ENCODE measurements at regions not wholly inside any gene's neighbourhood (a gene's known extent, or its start where the extent isn't known, plus 50 kb on each side); places are given as distances from the start of the nearest gene placed in this dataset.

- no peaks in the 10 kb centered on the region for H3K27me3 ChIP-seq (ENCODE audit: insufficient read depth, low read length)
- peaks cover 3% of the 10 kb centered on the region for H3K4me1 ChIP-seq (ENCODE audit: insufficient read depth, low read length)
- no peak overlapping the region for H3K4me3 ChIP-seq (ENCODE audit: low read length)
- H3K9me3 ChIP-seq (ENCODE audit: insufficient read depth, low read depth, low read length) = no peaks in the 10 kb centered on the region
- H3K9ac ChIP-seq (ENCODE audit: low read depth, low read length) = no peak overlapping the region
- no peaks in the 10 kb centered on the region for H3K36me3 ChIP-seq (ENCODE audit: insufficient read depth, low read depth, low read length)
- no peak overlapping the region for H3K27ac ChIP-seq (ENCODE audit: low read length)
Measured at GRCh38 chr6:82088978-82089771, 158.4 kb downstream of the IBTK start.

- H3K9me3 ChIP-seq (ENCODE audit: insufficient read depth, low read depth, low read length) = no peaks in the 10 kb centered on the region
- H3K36me3 ChIP-seq (ENCODE audit: insufficient read depth, low read depth, low read length) = no peaks in the 10 kb centered on the region
- H3K27me3 ChIP-seq (ENCODE audit: insufficient read depth, low read length) = no peaks in the 10 kb centered on the region
- H3K9ac ChIP-seq (ENCODE audit: low read depth, low read length) = no peak overlapping the region
- H3K4me1 ChIP-seq (ENCODE audit: insufficient read depth, low read length) = peaks cover 4% of the 10 kb centered on the region
- no peak overlapping the region for H3K27ac ChIP-seq (ENCODE audit: low read length)
- no peak overlapping the region for H3K4me3 ChIP-seq (ENCODE audit: low read length)
Measured at GRCh38 chr6:82086944-82087343, 160.6 kb downstream of the IBTK start.

- Histone ChIP-seq H3K4me3 (ENCODE audit: low read length) (no peak overlapping the region), H3K4me1 (ENCODE audit: insufficient read depth, low read length) (peaks cover 4% of the 10 kb centered on the region), H3K9ac (ENCODE audit: low read depth, low read length) (no peak overlapping the region), H3K9me3 (ENCODE audit: insufficient read depth, low read depth, low read length) (no peaks in the 10 kb centered on the region), H3K36me3 (ENCODE audit: insufficient read depth, low read depth, low read length) (no peaks in the 10 kb centered on the region), H3K27me3 (ENCODE audit: insufficient read depth, low read length) (no peaks in the 10 kb centered on the region), H3K27ac (ENCODE audit: low read length) (no peak overlapping the region)
Measured at GRCh38 chr6:82085701-82086100, 161.8 kb downstream of the IBTK start.

- no peaks in the 10 kb centered on the region for H3K27me3 ChIP-seq (ENCODE audit: insufficient read depth, low read length)
- no peaks in the 10 kb centered on the region for H3K9me3 ChIP-seq (ENCODE audit: insufficient read depth, low read depth, low read length)
- H3K36me3 ChIP-seq (ENCODE audit: insufficient read depth, low read depth, low read length) = no peaks in the 10 kb centered on the region
- H3K9ac ChIP-seq (ENCODE audit: low read depth, low read length) = no peak overlapping the region
- H3K27ac ChIP-seq (ENCODE audit: low read length) = no peak overlapping the region
- H3K4me3 ChIP-seq (ENCODE audit: low read length) = no peak overlapping the region
- H3K4me1 ChIP-seq (ENCODE audit: insufficient read depth, low read length) = peaks cover 4% of the 10 kb centered on the region
Measured at GRCh38 chr6:82084324-82084920, 163.1 kb downstream of the IBTK start.

- no peak overlapping the region for H3K27ac ChIP-seq (ENCODE audit: low read length)
- no peaks in the 10 kb centered on the region for H3K36me3 ChIP-seq (ENCODE audit: insufficient read depth, low read depth, low read length)
- H3K4me1 ChIP-seq (ENCODE audit: insufficient read depth, low read length) = peaks cover 4% of the 10 kb centered on the region
Measured at GRCh38 chr6:82083646-82084045, 163.9 kb downstream of the IBTK start.

DNA sequence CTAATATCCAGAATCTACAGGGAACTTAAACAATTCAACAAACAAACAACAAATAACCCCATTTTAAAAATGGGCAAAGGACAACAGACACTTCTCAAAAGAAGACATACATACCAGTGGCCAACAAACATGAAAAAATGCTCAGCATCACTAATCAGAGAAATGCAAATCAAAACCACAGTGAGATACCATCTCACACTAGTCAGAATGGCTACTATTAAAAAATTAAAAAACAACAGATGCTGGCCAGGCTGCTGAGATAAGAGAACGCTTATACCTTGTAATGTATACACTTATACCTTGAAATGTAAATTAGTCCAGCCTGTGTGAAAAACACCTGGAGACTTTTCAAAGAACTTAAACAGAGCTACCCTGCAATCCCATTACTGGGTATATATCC is 166.8 kb downstream of the IBTK start:
- H3K27me3 ChIP-seq (ENCODE audit: insufficient read depth, low read length) = no peaks in the 10 kb centered on the region
- no peaks in the 10 kb centered on the region for H3K9me3 ChIP-seq (ENCODE audit: insufficient read depth, low read depth, low read length)
- H3K4me1 ChIP-seq (ENCODE audit: insufficient read depth, low read length) = peaks cover 4% of the 10 kb centered on the region
- no peaks in the 10 kb centered on the region for H3K36me3 ChIP-seq (ENCODE audit: insufficient read depth, low read depth, low read length)
- no peak overlapping the region for H3K4me3 ChIP-seq (ENCODE audit: low read length)
- H3K27ac ChIP-seq (ENCODE audit: low read length) = no peak overlapping the region
- no peak overlapping the region for H3K9ac ChIP-seq (ENCODE audit: low read depth, low read length)

More at GRCh38 chr6:82083646-82084045, 163.9 kb downstream of the IBTK start:
- Histone ChIP-seq H3K27me3 (ENCODE audit: insufficient read depth, low read length) (no peaks in the 10 kb centered on the region), H3K9me3 (ENCODE audit: insufficient read depth, low read depth, low read length) (no peaks in the 10 kb centered on the region), H3K9ac (ENCODE audit: low read depth, low read length) (no peak overlapping the region), H3K4me3 (ENCODE audit: low read length) (no peak overlapping the region)

- H3K36me3 ChIP-seq (ENCODE audit: insufficient read depth, low read depth, low read length) = no peaks in the 10 kb centered on the region
- no peaks in the 10 kb centered on the region for H3K27me3 ChIP-seq (ENCODE audit: insufficient read depth, low read length)
- H3K4me1 ChIP-seq (ENCODE audit: insufficient read depth, low read length) = 0 out of 2 replicates have a peak, but pooled peaks cover 4% of the 10 kb centered on the region
- no peak overlapping the region for H3K9ac ChIP-seq (ENCODE audit: low read depth, low read length)
- H3K9me3 ChIP-seq (ENCODE audit: insufficient read depth, low read depth, low read length) = no peaks in the 10 kb centered on the region
- H3K4me3 ChIP-seq (ENCODE audit: low read length) = no peak overlapping the region
- H3K27ac ChIP-seq (ENCODE audit: low read length) = no peak overlapping the region
Measured at GRCh38 chr6:82078286-82078908, 169.1 kb downstream of the IBTK start.

GRCh38 chr6:82076916-82077315 is 170.6 kb downstream of the IBTK start:
- Histone ChIP-seq H3K4me1 (ENCODE audit: insufficient read depth, low read length) (0 out of 2 replicates have a peak, but pooled peaks cover 4% of the 10 kb centered on the region), H3K27ac (ENCODE audit: low read length) (no peak overlapping the region), H3K4me3 (ENCODE audit: low read length) (no peak overlapping the region), H3K9me3 (ENCODE audit: insufficient read depth, low read depth, low read length) (no peaks in the 10 kb centered on the region), H3K36me3 (ENCODE audit: insufficient read depth, low read depth, low read length) (no peaks in the 10 kb centered on the region), H3K27me3 (ENCODE audit: insufficient read depth, low read length) (no peaks in the 10 kb centered on the region), H3K9ac (ENCODE audit: low read depth, low read length) (no peak overlapping the region)

GRCh38 chr6:82074556-82074955 is 173.0 kb downstream of the IBTK start:
- H3K4me1 ChIP-seq (ENCODE audit: insufficient read depth, low read length) = 0 out of 2 replicates have a peak, but pooled peaks cover 4% of the 10 kb centered on the region
- no peak overlapping the region for H3K9ac ChIP-seq (ENCODE audit: low read depth, low read length)
- no peak overlapping the region for H3K4me3 ChIP-seq (ENCODE audit: low read length)
- H3K27me3 ChIP-seq (ENCODE audit: insufficient read depth, low read length) = no peaks in the 10 kb centered on the region
- no peaks in the 10 kb centered on the region for H3K9me3 ChIP-seq (ENCODE audit: insufficient read depth, low read depth, low read length)
- H3K27ac ChIP-seq (ENCODE audit: low read length) = no peak overlapping the region
- H3K36me3 ChIP-seq (ENCODE audit: insufficient read depth, low read depth, low read length) = no peaks in the 10 kb centered on the region

- H3K4me1 ChIP-seq (ENCODE audit: insufficient read depth, low read length) = 0 out of 2 replicates have a peak, but pooled peaks cover 4% of the 10 kb centered on the region
- H3K4me3 ChIP-seq (ENCODE audit: low read length) = no peak overlapping the region
- H3K9me3 ChIP-seq (ENCODE audit: insufficient read depth, low read depth, low read length) = no peaks in the 10 kb centered on the region
- H3K36me3 ChIP-seq (ENCODE audit: insufficient read depth, low read depth, low read length) = no peaks in the 10 kb centered on the region
- no peaks in the 10 kb centered on the region for H3K27me3 ChIP-seq (ENCODE audit: insufficient read depth, low read length)
- no peak overlapping the region for H3K27ac ChIP-seq (ENCODE audit: low read length)
- H3K9ac ChIP-seq (ENCODE audit: low read depth, low read length) = no peak overlapping the region
Measured at GRCh38 chr6:82073484-82073883, 174.1 kb downstream of the IBTK start.

DNA sequence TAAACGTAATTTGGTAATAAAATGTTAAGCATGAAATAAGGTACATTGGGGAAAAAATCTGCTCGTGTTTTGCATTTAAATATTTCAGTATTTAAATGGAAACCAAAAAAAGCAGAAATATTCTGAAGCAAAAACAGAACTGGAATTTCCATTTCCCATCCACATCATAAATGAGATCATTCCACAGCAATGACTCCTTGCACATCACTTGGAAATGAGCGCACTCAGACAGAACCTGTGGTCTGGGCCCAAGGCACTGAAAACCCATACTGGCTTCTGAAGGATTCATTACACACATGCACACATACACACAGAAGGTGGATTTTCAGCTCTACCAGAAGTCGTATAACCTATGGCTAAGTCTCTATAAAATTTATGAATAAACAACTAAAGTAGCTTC is 174.8 kb downstream of the IBTK start:
- no peaks in the 10 kb centered on the region for H3K27me3 ChIP-seq (ENCODE audit: insufficient read depth, low read length)
- no peak overlapping the region for H3K4me3 ChIP-seq (ENCODE audit: low read length)
- H3K9ac ChIP-seq (ENCODE audit: low read depth, low read length) = no peak overlapping the region
- H3K36me3 ChIP-seq (ENCODE audit: insufficient read depth, low read depth, low read length) = no peaks in the 10 kb centered on the region
- no peaks in the 10 kb centered on the region for H3K9me3 ChIP-seq (ENCODE audit: insufficient read depth, low read depth, low read length)
- H3K4me1 ChIP-seq (ENCODE audit: insufficient read depth, low read length) = 0 out of 2 replicates have a peak, but pooled peaks cover 4% of the 10 kb centered on the region
- no peak overlapping the region for H3K27ac ChIP-seq (ENCODE audit: low read length)

- Histone ChIP-seq H3K4me3 (ENCODE audit: low read length) (no peak overlapping the region), H3K27me3 (ENCODE audit: insufficient read depth, low read length) (no peaks in the 10 kb centered on the region), H3K9me3 (ENCODE audit: insufficient read depth, low read depth, low read length) (no peaks in the 10 kb centered on the region), H3K27ac (ENCODE audit: low read length) (no peak overlapping the region), H3K4me1 (ENCODE audit: insufficient read depth, low read length) (0 out of 2 replicates have a peak, but pooled peaks cover 4% of the 10 kb centered on the region), H3K9ac (ENCODE audit: low read depth, low read length) (no peak overlapping the region), H3K36me3 (ENCODE audit: insufficient read depth, low read depth, low read length) (no peaks in the 10 kb centered on the region)
Measured at GRCh38 chr6:82072121-82072521, 175.4 kb downstream of the IBTK start.
